Fibroblast of pulmonary artery (primary cell): ENCODE measurements at regions not wholly inside any gene's neighbourhood (a gene's known extent, or its start where the extent isn't known, plus 50 kb on each side); places are given as distances from the start of the nearest gene placed in this dataset.

ENCODE experiments used
- DNase-seq: peaks from one replicate; pipeline ENCODE4 v3.0.0-alpha.2; 2010; ENCODE audit warnings: low read depth
- H3K4me3 ChIP-seq: replicated peaks from 2 replicates; pipeline ENCODE4 v1.5.1; 2011; ENCODE audit warnings: low read depth, mild to moderate bottlenecking, control low read depth, low read length, moderate library complexity
- TF ChIP-seq, protein P1 (sequence below): IDR thresholded peaks from 2 replicates; pipeline ENCODE4 v1.5.1; 2011; ENCODE audit warnings: mild to moderate bottlenecking, control low read depth, low read length, inconsistent platforms; ENCODE audit errors: missing control alignments

DNA sequence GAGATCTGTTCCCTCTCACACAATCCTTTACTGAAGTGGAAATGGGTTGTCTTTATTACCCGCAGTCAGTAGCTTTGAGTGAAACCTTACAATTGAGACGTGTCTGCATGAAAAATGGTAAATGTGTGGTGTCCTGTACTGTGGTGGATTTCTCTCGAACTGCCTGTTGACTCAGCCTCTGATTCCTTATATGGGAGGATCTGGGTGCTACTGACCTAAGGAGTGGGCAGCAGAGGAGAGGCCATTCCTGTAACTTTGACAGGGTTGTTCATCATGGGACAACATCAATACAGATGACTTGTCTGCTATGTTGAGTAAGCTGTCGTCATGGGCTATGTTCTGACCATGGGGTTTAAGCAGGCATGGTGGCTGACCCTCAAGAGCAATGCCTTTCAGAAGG lies 159.6 kb upstream of the WDR1 start:
- no peak for DNase-seq
- TF ChIP-seq, protein P1, sequence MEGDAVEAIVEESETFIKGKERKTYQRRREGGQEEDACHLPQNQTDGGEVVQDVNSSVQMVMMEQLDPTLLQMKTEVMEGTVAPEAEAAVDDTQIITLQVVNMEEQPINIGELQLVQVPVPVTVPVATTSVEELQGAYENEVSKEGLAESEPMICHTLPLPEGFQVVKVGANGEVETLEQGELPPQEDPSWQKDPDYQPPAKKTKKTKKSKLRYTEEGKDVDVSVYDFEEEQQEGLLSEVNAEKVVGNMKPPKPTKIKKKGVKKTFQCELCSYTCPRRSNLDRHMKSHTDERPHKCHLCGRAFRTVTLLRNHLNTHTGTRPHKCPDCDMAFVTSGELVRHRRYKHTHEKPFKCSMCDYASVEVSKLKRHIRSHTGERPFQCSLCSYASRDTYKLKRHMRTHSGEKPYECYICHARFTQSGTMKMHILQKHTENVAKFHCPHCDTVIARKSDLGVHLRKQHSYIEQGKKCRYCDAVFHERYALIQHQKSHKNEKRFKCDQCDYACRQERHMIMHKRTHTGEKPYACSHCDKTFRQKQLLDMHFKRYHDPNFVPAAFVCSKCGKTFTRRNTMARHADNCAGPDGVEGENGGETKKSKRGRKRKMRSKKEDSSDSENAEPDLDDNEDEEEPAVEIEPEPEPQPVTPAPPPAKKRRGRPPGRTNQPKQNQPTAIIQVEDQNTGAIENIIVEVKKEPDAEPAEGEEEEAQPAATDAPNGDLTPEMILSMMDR = no peak

DNA sequence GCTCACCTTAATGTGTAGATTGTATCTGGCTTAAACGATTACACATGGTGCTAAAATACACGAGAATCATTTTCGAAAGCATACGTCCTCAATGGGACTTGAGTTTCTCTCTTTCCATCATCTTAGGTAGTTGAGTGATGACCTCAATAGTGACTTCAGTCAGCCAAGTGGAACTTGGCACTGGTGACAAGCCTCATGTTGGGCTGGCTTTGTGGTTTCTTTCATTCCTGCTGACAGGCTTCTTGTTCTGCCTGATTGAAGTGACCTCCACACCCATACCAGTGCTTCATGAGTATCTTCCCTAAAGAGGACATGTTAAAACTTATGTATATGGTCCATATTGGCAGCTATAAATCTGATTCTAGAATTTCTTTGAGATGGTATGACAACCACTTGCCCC lies 159.1 kb upstream of the WDR1 start:
- TF ChIP-seq, protein P1 = no peak
- H3K4me3 ChIP-seq = no peak overlapping the region
- DNase-seq = no peak

More for the DNA sequence above, 159.6 kb upstream of the WDR1 start:
- no peak overlapping the region for H3K4me3 ChIP-seq

DNA sequence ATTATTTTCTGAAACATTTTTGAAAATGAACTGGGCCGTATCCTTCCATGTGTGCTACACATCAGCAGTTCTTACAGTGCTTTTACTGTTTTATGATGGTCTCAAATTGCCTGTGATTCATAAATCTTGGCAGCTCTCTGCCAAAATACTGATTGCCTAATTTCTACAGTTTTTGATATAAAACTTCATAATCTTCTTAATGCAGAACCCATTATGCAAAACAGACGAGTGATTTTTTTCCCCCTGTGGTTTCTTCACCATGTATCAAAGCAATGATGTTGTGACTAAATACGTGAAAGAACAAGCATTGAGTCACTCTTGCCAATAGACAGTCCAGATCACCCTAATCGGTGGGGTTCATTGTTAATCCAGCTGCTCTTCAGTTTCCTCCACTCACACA lies 156.4 kb upstream of the WDR1 start:
- DNase-seq = peak; percentile 80
- TF ChIP-seq, protein P1 = no peak
- H3K4me3 ChIP-seq = no peak overlapping the region

DNA sequence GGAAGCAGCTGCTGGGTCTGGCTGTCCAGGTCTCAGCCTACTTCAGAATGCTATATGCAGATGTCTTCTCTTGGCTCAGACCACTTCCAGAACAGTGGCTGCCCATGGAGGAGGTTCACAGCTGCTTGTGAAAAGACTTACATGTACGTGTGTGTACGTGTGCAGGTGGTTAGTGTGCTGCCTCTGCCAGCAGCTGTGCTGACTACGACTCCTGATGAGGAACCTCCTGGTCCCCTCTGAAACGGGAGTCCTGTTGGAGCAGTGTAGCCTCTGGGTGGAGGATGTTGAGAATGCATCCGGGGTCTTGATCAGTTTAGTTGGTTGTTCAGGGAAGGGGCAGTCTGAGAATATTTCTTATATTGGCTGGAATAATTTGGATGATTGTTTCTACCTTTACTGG lies 155.9 kb upstream of the WDR1 start:
- TF ChIP-seq, protein P1 = no peak
- no peak overlapping the region for H3K4me3 ChIP-seq
- DNase-seq = no peak

DNA sequence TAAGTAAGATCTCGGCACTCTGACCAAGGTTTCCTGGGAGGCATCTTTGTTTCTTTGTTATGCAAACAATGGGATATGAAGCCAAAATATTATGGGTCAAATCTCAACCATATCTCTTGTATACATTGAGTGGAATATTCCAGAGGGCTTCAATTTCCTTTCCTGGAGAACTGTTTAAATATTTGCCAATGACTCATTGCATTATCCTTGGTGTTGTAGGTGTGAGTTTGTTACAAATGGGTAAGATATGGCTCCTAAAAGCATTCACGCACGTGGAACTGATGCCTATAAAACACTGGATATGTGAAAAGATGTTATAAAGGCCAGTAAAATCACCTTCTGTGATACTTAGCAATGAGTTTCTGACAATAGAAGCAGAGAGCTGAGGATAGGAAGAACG lies 150.5 kb upstream of the WDR1 start:
- TF ChIP-seq, protein P1 = no peak
- H3K4me3 ChIP-seq = no peak overlapping the region
- DNase-seq = no peak

DNA sequence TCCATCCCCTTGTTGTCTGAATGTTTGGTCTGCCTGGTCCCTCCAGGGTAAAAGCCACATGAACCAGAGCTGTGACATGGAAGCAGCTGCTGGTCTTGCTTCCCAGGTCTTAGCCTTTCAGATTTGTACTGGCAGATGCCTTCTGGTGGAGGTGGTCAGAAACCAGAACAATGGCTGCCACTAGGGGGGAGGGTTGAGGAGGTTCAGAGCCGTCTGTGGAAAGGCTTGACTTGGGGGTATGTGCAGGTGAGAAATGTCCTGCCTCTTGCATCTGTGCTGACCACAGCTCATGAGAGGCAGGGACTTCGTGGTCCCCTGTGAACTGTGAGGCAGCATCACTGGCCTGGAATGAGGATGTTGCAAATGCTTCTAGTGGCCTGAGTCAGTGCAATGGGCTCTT lies 144.2 kb upstream of the WDR1 start:
- H3K4me3 ChIP-seq = no peak overlapping the region
- TF ChIP-seq, protein P1 = no peak
- no peak for DNase-seq

DNA sequence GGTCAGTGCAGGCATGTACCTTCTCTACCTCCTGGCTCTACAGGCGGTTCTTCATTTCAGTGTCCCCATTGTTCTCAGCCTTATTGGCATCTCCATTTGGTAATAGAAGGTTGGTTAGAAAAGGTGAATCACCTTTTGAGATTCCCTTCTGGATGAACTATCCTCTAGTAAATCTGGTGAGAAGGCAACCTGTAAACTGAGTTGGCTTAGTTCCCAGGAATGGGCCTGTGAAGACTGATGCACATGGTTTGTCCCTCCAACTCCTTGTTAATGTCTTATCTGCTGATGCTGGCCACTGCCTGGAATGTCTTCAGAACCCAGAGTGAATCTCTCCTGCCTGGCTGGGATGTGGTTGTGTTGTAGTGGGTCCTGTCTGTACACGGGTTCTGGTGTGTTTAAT lies 143.4 kb upstream of the WDR1 start:
- no peak for DNase-seq
- TF ChIP-seq, protein P1 = no peak
- no peak overlapping the region for H3K4me3 ChIP-seq
